ENCODE measurements at regions not wholly inside any gene's neighbourhood (a gene's known extent, or its start where the extent isn't known, plus 50 kb on each side); places are given as distances from the start of the nearest gene placed in this dataset.
"Not testable (repeated sequence)": the region's sequence is repeated elsewhere in the genome, so short reads cannot be mapped to it uniquely, and the experiment has no call there.

DNA sequence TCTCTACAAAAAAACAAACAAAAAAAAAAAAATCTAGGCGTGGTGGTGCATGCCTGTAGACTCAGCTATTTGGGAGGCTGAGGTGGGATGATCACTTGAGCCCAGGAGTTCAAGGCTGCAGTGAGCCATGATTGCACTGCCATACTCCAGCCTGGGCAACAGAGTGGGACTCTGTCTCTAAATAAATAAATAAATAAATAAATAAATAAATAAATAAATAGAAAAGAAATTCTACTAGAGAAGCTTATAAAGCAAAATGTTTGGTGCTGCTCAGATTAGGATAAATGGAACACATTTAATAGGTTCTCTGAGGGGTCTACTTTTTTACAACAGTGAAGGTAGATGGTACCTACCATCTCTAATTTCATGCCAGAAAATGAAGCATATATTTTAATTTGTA lies 507.5 kb downstream of the STK39 start:
- not testable (repeated sequence) for DNase-seq

- DNase-seq = no peak
Measured at GRCh38 chr2:167733747-167734146, 513.6 kb downstream of the STK39 start.

DNA sequence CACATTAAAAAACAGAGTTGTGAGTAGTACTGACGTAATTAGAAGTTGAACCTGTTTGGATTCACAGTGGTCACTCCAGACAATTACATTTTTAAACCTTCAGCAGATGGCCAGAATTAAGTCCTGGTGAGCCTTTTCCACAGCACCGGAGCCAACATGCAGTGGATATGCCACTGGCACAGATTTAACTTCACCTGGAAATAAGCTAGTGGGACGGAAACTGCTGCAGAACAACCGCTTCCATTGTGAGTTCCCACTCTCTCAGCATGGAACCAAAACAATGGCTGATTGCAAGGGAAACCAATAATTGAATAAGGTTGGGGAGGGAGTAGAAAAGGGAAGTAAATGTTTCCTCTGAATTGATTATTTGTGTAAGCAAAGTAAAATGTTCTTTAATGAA lies 515.1 kb downstream of the STK39 start:
- no peak for DNase-seq

GRCh38 chr2:167729911-167730310 lies 517.5 kb downstream of the STK39 start:
- DNase-seq = no peak

GRCh38 chr2:167726788-167727187 lies 520.6 kb downstream of the STK39 start:
- no peak for DNase-seq

GRCh38 chr2:167721593-167721992 lies 525.8 kb downstream of the STK39 start:
- no peak for DNase-seq

DNA sequence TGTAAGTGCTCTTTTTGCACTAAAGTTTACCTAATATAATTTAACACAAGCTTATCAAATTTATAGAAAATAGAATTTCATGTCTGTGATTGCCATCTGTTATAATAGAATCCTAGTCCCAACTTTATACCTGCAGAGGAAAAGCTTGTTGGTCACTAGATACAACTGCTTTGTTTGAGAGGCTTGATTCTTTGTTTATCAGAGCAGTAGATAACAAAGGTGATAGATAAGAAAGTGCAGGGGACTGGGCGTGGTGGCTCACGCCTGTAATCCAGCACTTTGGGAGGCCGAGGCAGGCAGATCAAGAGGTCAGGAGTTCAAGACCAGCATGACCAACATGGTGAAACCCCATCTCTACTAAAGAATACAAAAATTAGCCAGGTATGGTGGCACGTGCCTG lies 528.0 kb downstream of the STK39 start:
- DNase-seq = no peak

DNA sequence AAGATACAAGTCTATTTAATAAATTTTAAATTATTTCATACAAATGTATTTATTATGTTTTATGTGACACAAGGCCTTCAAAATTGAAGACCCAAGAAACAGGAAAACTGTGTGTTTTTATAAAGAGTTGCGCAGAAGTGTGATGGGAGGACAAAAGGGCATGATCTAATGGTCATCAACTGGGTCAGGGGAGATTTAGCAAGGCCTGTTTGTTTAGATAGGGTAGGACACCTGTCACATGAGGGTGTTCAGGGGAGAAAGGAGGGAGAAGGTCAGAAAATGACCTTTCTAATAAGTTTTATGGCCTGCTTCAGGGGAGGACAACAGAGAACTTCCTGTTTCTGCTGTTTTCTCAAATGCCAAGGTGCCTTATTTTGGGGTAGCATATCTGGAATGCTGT lies 528.8 kb downstream of the STK39 start:
- DNase-seq = no peak

- DNase-seq = no peak
Measured at GRCh38 chr2:167715932-167716331, 531.5 kb downstream of the STK39 start.

GRCh38 chr2:167715498-167715897 lies 531.9 kb downstream of the STK39 start:
- not testable (repeated sequence) for DNase-seq

GRCh38 chr2:167712275-167712674 lies 535.1 kb downstream of the STK39 start:
- no peak for DNase-seq

DNA sequence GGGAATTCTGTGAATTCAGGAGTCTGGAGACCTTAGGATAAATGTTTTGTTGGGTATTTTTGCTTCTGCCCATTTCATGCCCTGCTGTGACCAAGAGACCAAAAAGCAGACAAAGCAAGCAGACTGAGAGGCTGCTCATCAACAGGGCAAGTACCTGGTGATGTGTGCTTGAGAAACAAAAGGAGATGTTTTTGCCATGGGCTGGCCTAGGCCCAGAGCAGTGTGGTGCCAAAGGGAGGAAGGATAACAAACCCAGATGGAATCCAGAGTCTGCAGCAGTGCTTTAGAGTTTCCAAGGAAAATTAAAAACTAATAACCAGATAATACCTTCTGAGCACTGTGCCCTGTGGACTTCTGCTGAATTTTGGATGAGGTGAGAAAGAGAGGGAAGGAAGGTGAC lies 538.4 kb downstream of the STK39 start:
- no peak for DNase-seq

DNA sequence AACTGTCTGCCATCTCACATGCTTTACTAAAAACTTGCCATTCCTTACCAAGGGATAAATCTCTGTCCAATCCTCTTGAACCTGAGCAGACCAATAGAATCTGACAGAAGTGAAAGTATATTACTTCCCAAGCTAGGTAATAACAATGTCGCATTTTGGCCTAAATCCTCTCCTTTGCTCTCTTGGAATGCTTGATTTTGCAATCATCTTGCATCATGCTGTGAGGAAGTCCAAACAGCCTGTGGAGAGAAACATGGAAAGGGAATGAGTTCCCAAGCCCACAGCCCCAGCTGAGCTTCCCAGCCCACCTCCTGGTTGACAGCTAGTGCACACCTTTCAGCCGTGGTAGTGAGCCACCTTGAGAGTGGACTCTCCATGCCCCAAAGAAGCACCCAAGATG lies 540.6 kb downstream of the STK39 start:
- DNase-seq = no peak

DNA sequence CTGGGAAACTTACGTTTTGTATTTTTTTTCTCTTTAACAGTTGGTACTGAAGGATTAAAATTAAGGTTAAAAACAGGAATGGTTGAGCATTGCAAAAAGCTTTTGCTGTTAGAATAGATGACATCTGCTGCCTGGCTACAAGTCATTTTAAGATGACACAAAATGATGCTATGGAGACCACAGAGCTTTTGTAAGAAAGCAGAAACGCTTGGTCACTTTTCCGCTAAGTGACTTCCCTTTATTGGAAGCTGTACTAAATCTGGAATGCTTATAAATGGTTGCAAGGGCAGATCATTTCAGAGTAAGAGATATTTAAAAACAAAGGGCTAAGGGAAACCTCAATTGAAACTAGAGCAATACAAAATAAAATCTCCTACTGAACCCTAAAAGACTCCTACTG lies 544.0 kb downstream of the STK39 start:
- no peak for DNase-seq

GRCh38 chr2:167702227-167702626 lies 545.2 kb downstream of the STK39 start:
- no peak for DNase-seq

GRCh38 chr2:167701651-167702050 lies 545.7 kb downstream of the STK39 start:
- DNase-seq = no peak

DNA sequence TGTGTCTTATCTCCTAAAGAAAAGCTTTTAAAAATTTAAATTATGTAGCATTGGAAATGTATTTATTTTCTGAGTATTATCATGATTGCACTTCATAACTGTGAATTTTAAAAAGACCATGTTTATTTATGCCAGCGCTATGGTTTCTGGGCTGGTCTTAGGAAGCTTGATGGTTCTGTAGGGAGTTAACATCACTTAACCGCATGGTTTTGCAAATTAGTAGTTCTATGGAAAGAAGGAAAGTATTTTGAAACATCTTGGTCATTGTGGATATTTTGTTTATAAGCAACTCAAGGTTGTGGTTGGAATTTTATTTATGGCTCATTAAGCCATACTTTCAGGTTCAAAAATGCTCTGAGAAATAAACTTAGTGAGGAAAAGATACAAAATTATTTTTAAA lies 549.4 kb downstream of the STK39 start:
- DNase-seq = no peak

DNA sequence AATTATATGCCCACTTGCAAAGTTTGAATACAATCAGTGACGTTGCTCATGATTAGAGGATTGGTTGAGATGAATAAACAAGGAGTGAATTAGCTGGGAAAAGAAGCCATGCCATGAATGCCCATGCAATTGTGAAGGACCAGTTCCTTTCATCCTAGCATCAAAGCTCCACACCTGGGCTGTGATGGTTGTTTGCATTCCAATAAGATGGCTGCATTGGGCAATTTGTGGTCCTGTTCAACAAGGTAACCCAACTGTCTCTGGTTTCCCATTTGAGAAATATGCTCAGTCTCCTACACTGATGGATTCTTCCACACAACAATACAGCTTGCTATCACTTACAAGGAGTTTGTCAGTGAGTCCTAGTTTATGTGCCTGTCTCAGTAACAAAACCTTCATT lies 550.2 kb downstream of the STK39 start:
- no peak for DNase-seq

- DNase-seq = no peak
Measured at GRCh38 chr2:167692936-167693335, 554.5 kb downstream of the STK39 start.

DNA sequence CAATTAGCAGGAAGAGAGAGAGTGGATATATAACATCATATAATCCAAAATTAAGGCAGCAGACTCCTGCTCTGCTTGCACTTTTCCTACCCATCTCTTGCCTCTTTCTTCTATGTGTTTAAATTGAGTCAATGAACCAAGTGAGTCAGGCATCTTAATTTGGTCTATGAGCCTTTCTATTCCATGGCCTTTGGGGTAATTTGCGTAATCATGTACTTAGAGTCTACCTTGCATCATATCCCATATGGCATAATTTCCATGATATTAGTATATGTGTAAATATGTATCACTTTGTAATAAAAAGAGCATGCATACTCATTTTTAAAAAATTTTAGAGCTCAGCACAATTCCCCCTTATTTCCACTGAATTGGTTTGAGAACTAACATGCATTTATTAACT lies 555.2 kb downstream of the STK39 start:
- DNase-seq = no peak

- DNase-seq = no peak
Measured at GRCh38 chr2:167689444-167689843, 558.0 kb downstream of the STK39 start.

GRCh38 chr2:167686691-167687090 lies 560.7 kb downstream of the STK39 start:
- DNase-seq = no peak

- DNase-seq = no peak
Measured at GRCh38 chr2:167681234-167682015, 566.0 kb downstream of the STK39 start.

- DNase-seq = no peak
Measured at GRCh38 chr2:167678158-167678557, 569.2 kb downstream of the STK39 start.

DNA sequence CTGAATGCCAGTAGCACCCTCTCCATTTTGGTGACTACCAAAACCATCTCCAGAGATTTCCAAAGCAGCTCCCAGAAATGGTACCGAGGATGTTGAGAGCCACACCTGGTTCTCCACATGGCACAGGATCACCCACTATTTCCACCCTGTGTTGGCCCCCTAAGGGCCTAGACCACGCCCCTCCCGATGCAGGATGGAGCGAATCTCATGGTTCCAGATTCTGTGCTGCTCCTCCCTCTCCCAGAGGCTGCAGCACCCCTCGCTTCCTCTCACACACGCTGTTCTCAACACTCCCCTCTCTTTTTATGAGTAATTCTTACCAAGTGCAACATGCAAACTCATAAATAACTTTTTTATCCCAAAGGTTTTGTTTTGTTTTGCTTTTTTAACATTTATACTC lies 571.5 kb downstream of the STK39 start:
- DNase-seq = no peak

Data from activated T-cell treated with anti-CD3 and anti-CD28 coated beads, Interleukin-2, amount 50 U/mL, for 48 hours (primary cell).